ENCODE measurements at regions not wholly inside any gene's neighbourhood (a gene's known extent, or its start where the extent isn't known, plus 50 kb on each side); places are given as distances from the start of the nearest gene placed in this dataset.

GRCh38 chr17:31698751-31699150 lies 160.3 kb downstream of the COPRS start:
- Mint-ChIP-seq H3K27ac (ENCODE audit: unreplicated experiment) (no peak overlapping the region), H3K27me3 (ENCODE audit: unreplicated experiment) (no peaks in the 10 kb centered on the region), H3K9me3 (ENCODE audit: unreplicated experiment) (no peaks in the 10 kb centered on the region), H3K4me1 (ENCODE audit: unreplicated experiment) (no peaks in the 10 kb centered on the region), H3K36me3 (ENCODE audit: low read depth, unreplicated experiment) (no peaks in the 10 kb centered on the region), H3K4me3 (ENCODE audit: unreplicated experiment) (no peak overlapping the region)
- no peak for TF ChIP-seq CTCF (IDR thresholded peaks at IDR 0.05; ENCODE audit: unreplicated experiment)
- no peak for DNase-seq (ENCODE audit: low spot score)

- no peaks in the 10 kb centered on the region for H3K36me3 Mint-ChIP-seq (ENCODE audit: low read depth, unreplicated experiment)
- H3K27me3 Mint-ChIP-seq (ENCODE audit: unreplicated experiment) = no peaks in the 10 kb centered on the region
- no peak for TF ChIP-seq CTCF (IDR thresholded peaks at IDR 0.05; ENCODE audit: unreplicated experiment)
- H3K27ac Mint-ChIP-seq (ENCODE audit: unreplicated experiment) = no peak overlapping the region
- H3K4me1 Mint-ChIP-seq (ENCODE audit: unreplicated experiment) = no peaks in the 10 kb centered on the region
- DNase-seq (ENCODE audit: low spot score) = no peak
- no peaks in the 10 kb centered on the region for H3K9me3 Mint-ChIP-seq (ENCODE audit: unreplicated experiment)
- H3K4me3 Mint-ChIP-seq (ENCODE audit: unreplicated experiment) = no peak overlapping the region
These were observed 161.2 kb downstream of the COPRS start for GRCh38 chr17:31697838-31698237.

DNA sequence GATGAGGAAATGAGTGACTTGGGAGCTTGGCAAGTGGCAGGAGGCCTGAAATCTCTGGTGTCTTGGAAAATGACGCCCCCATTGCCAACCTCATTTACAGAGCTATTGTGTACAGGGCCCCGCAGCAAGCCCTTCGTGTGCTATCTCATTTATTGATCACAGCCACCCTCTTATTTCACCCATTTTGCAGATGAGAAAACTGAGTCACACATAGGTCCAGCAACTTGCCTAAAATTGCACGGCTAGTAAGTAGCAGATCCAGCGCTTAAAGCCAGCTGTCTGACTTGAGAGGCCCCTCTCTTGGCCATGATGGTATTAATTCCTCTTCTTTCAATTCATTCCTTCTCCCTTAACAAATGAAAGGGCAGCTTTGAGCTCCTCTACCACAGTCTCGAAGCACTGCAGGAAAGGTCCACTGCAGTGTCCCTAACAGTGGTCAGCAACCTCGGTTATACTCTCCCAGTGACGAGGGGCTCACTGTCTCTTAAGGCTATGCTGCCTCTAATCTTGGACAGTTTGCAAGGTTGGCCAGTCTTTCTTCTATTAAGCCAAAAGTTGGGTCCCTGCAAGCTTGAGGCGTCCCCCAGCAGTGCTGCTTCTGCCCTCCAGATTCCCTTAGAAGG lies 162.2 kb downstream of the COPRS start:
- Mint-ChIP-seq H3K9me3 (ENCODE audit: unreplicated experiment) (no peaks in the 10 kb centered on the region), H3K4me1 (ENCODE audit: unreplicated experiment) (no peaks in the 10 kb centered on the region), H3K4me3 (ENCODE audit: unreplicated experiment) (no peak overlapping the region), H3K36me3 (ENCODE audit: low read depth, unreplicated experiment) (no peaks in the 10 kb centered on the region), H3K27ac (ENCODE audit: unreplicated experiment) (no peak overlapping the region), H3K27me3 (ENCODE audit: unreplicated experiment) (no peaks in the 10 kb centered on the region)
- TF ChIP-seq CTCF (IDR thresholded peaks at IDR 0.05; ENCODE audit: unreplicated experiment) = no peak
- DNase-seq (ENCODE audit: low spot score) = no peak

DNA sequence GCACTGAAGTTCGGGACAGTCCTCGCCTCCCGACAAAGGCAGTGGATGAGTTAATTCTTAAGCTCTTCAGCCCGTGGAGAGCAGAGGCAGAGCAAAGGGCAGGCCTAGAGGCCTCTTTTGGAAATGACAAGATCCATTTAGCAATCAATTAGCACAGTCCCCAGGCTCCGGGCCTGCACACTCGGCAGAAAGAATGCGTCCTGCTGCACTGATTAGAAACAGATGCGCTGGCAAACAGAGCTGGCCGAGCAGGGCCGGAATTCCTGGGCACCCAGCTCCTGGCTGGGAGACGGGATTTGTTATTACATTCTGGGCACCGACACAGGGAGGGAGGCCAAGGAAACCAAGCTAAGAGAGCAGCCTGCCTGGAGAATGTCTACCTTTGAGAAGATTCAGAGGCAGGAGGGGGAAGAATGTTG lies 162.9 kb downstream of the COPRS start:
- no peak for DNase-seq (ENCODE audit: low spot score)
- H3K27me3 Mint-ChIP-seq (ENCODE audit: unreplicated experiment) = no peaks in the 10 kb centered on the region
- TF ChIP-seq CTCF (IDR thresholded peaks at IDR 0.05; ENCODE audit: unreplicated experiment) = no peak
- H3K4me3 Mint-ChIP-seq (ENCODE audit: unreplicated experiment) = no peak overlapping the region
- no peak overlapping the region for H3K27ac Mint-ChIP-seq (ENCODE audit: unreplicated experiment)
- H3K4me1 Mint-ChIP-seq (ENCODE audit: unreplicated experiment) = no peaks in the 10 kb centered on the region
- H3K9me3 Mint-ChIP-seq (ENCODE audit: unreplicated experiment) = no peaks in the 10 kb centered on the region
- no peaks in the 10 kb centered on the region for H3K36me3 Mint-ChIP-seq (ENCODE audit: low read depth, unreplicated experiment)

- no peak for TF ChIP-seq CTCF (IDR thresholded peaks at IDR 0.05; ENCODE audit: unreplicated experiment)
- no peak for DNase-seq (ENCODE audit: low spot score)
- H3K27me3 Mint-ChIP-seq (ENCODE audit: unreplicated experiment) = no peaks in the 10 kb centered on the region
- no peak overlapping the region for H3K4me3 Mint-ChIP-seq (ENCODE audit: unreplicated experiment)
- no peaks in the 10 kb centered on the region for H3K36me3 Mint-ChIP-seq (ENCODE audit: low read depth, unreplicated experiment)
- H3K9me3 Mint-ChIP-seq (ENCODE audit: unreplicated experiment) = no peaks in the 10 kb centered on the region
- no peaks in the 10 kb centered on the region for H3K4me1 Mint-ChIP-seq (ENCODE audit: unreplicated experiment)
- no peak overlapping the region for H3K27ac Mint-ChIP-seq (ENCODE audit: unreplicated experiment)
These were observed 163.5 kb downstream of the COPRS start for GRCh38 chr17:31695456-31696090.
